ENCODE measurements at regions not wholly inside any gene's neighbourhood (a gene's known extent, or its start where the extent isn't known, plus 50 kb on each side); places are given as distances from the start of the nearest gene placed in this dataset.

- intact Hi-C loops (cut with micrococcal nuclease): no loop called here
- Mint-ChIP-seq H3K36me3 (no peaks in the 10 kb centered on the region), H3K4me1 (peaks cover 22 to 24% of the 10 kb centered on the region in 2 donors), H3K27me3 (ENCODE audit: low read depth in 2 of 2) (peaks cover 0 to 3% of the 10 kb centered on the region in 2 donors), H3K4me3 (no peak overlapping the region), H3K27ac (no peak overlapping the region), H3K9me3 (no peaks in the 10 kb centered on the region)
- DNase-seq: no peak
- Histone ChIP-seq H3K27ac (ENCODE audit: low read length) (no peak overlapping the region), H3K4me3 (ENCODE audit: low read length) (no peak overlapping the region), H3K27me3 (ENCODE audit: control insufficient read depth, insufficient read depth, low read length) (no peaks in the 10 kb centered on the region), H3K9me3 (ENCODE audit: control insufficient read depth, insufficient read depth, low read length) (no peaks in the 10 kb centered on the region), H3K36me3 (ENCODE audit: control insufficient read depth, insufficient read depth, low read length) (no peaks in the 10 kb centered on the region), H3K4me1 (ENCODE audit: control insufficient read depth, insufficient read depth, low read length) (peaks cover 9% of the 10 kb centered on the region)
- ATAC-seq: no peak
- no peak for TF ChIP-seq CTCF (IDR thresholded peaks at IDR 0.05)
- WGBS (ENCODE audit: insufficient coverage): 100% methylated on average over 2 of the region's 2 CpGs
Measured at GRCh38 chr5:54761213-54761701, 224.1 kb downstream of the ESM1 start.

GRCh38 chr5:54760182-54760935 lies 225.0 kb downstream of the ESM1 start:
- H3K27ac ChIP-seq (ENCODE audit: low read length): no peak overlapping the region
- H3K27ac Mint-ChIP-seq: no peak overlapping the region
- H3K4me3 ChIP-seq (ENCODE audit: low read length): no peak overlapping the region
- no peak for DNase-seq
- peak in 2 of 3 donors; percentile 29 to 67 for ATAC-seq
- WGBS (ENCODE audit: insufficient coverage): 61% methylated on average over 6 of the region's 6 CpGs
- H3K4me1 Mint-ChIP-seq: peaks cover 31% of the 10 kb centered on the region in 2 donors
- H3K9me3 Mint-ChIP-seq: no peaks in the 10 kb centered on the region
- H3K27me3 Mint-ChIP-seq (ENCODE audit: low read depth in 2 of 2): peaks cover 0 to 3% of the 10 kb centered on the region in 2 donors
- H3K9me3 ChIP-seq (ENCODE audit: control insufficient read depth, insufficient read depth, low read length): no peaks in the 10 kb centered on the region
- no peaks in the 10 kb centered on the region for H3K36me3 Mint-ChIP-seq
- H3K4me3 Mint-ChIP-seq: no peak overlapping the region
- no peak for TF ChIP-seq CTCF (IDR thresholded peaks at IDR 0.05)
- intact Hi-C loops (cut with micrococcal nuclease): no loop called here
- H3K36me3 ChIP-seq (ENCODE audit: control insufficient read depth, insufficient read depth, low read length): no peaks in the 10 kb centered on the region
- peaks cover 15% of the 10 kb centered on the region for H3K4me1 ChIP-seq (ENCODE audit: control insufficient read depth, insufficient read depth, low read length)
- no peaks in the 10 kb centered on the region for H3K27me3 ChIP-seq (ENCODE audit: control insufficient read depth, insufficient read depth, low read length)

GRCh38 chr5:54758038-54758437 lies 227.4 kb downstream of the ESM1 start:
- Mint-ChIP-seq H3K4me1 (peaks cover 32 to 33% of the 10 kb centered on the region in 2 donors), H3K36me3 (no peaks in the 10 kb centered on the region), H3K27me3 (ENCODE audit: low read depth in 2 of 2) (peaks cover 0 to 3% of the 10 kb centered on the region in 2 donors), H3K9me3 (no peaks in the 10 kb centered on the region), H3K4me3 (no peak overlapping the region), H3K27ac (no peak overlapping the region)
- Histone ChIP-seq H3K9me3 (ENCODE audit: control insufficient read depth, insufficient read depth, low read length) (no peaks in the 10 kb centered on the region), H3K4me3 (ENCODE audit: low read length) (no peak overlapping the region), H3K4me1 (ENCODE audit: control insufficient read depth, insufficient read depth, low read length) (peaks cover 20% of the 10 kb centered on the region), H3K27ac (ENCODE audit: low read length) (no peak overlapping the region), H3K27me3 (ENCODE audit: control insufficient read depth, insufficient read depth, low read length) (no peaks in the 10 kb centered on the region), H3K36me3 (ENCODE audit: control insufficient read depth, insufficient read depth, low read length) (no peaks in the 10 kb centered on the region)
- intact Hi-C loops (cut with micrococcal nuclease): no loop called here
- WGBS (ENCODE audit: insufficient coverage): 96% methylated on average over 3 of the region's 4 CpGs
- DNase-seq: no peak
- no peak for ATAC-seq
- TF ChIP-seq CTCF (IDR thresholded peaks at IDR 0.05): no peak
